ENCODE measurements at regions not wholly inside any gene's neighbourhood (a gene's known extent, or its start where the extent isn't known, plus 50 kb on each side); places are given as distances from the start of the nearest gene placed in this dataset.

- Mint-ChIP-seq H3K27me3 (ENCODE audit: insufficient read depth, low read depth, poor library complexity) (no peaks in the 10 kb centered on the region), H3K4me1 (no peaks in the 10 kb centered on the region), H3K36me3 (ENCODE audit: low read depth) (no peaks in the 10 kb centered on the region), H3K27ac (no peak overlapping the region), H3K4me3 (no peak overlapping the region), H3K9me3 (no peaks in the 10 kb centered on the region)
- TF ChIP-seq CREB1 (CRISPR knock-in tag; IDR thresholded peaks at IDR 0.05; ENCODE audit: low read depth) = no peak
- no peak for TF ChIP-seq REST (IDR thresholded peaks at IDR 0.05; ENCODE audit: unreplicated experiment)
- Histone ChIP-seq H3K79me2 (replicated peaks; ENCODE audit: insufficient read depth) (no peaks in the 10 kb centered on the region; the same call in 1 of the 2 replicates), H3K27ac (ENCODE audit: low read depth) (no peak overlapping the region), H3K4me2 (no peak overlapping the region), H3K27me3 (ENCODE audit: insufficient read depth) (no peaks in the 10 kb centered on the region), H3F3A (replicated peaks; ENCODE audit: low read depth) (no peaks in the 10 kb centered on the region), H3K36me3 (ENCODE audit: insufficient read depth) (no peaks in the 10 kb centered on the region), H4K20me1 (replicated peaks; ENCODE audit: insufficient read depth) (peaks cover 4% of the 10 kb centered on the region; the same call in 1 of the 2 replicates), H2AFZ (no peak overlapping the region), H3K4me3 (no peak overlapping the region), H3K9me2 (ENCODE audit: insufficient read depth) (no peaks in the 10 kb centered on the region), H3K4me1 (ENCODE audit: insufficient read depth) (no peaks in the 10 kb centered on the region)
- no peak for DNase-seq (ENCODE audit: low spot score)
- ATAC-seq = no peak
These were observed 173.9 kb upstream of the GRIP1 start for GRCh38 chr12:66852765-66853164.

- Histone ChIP-seq H3K79me2 (replicated peaks; ENCODE audit: insufficient read depth) (no peaks in the 10 kb centered on the region; the same call in 1 of the 2 replicates), H3K4me2 (no peak overlapping the region), H4K20me1 (replicated peaks; ENCODE audit: insufficient read depth) (no peaks in the 10 kb centered on the region), H3K9me2 (ENCODE audit: insufficient read depth) (no peaks in the 10 kb centered on the region), H3K27ac (ENCODE audit: low read depth) (no peak overlapping the region), H3K27me3 (ENCODE audit: insufficient read depth) (no peaks in the 10 kb centered on the region), H3K4me3 (no peak overlapping the region), H2AFZ (no peak overlapping the region), H3F3A (replicated peaks; ENCODE audit: low read depth) (no peaks in the 10 kb centered on the region), H3K36me3 (ENCODE audit: insufficient read depth) (no peaks in the 10 kb centered on the region), H3K4me1 (ENCODE audit: insufficient read depth) (no peaks in the 10 kb centered on the region)
- Mint-ChIP-seq H3K9me3 (no peaks in the 10 kb centered on the region), H3K4me1 (peaks cover 2% of the 10 kb centered on the region; the same call in 1 of the 3 replicates), H3K4me3 (no peak overlapping the region), H3K27ac (no peak overlapping the region), H3K36me3 (ENCODE audit: low read depth) (no peaks in the 10 kb centered on the region), H3K27me3 (ENCODE audit: insufficient read depth, low read depth, poor library complexity) (no peaks in the 10 kb centered on the region)
- TF ChIP-seq ETS1 (IDR thresholded peaks at IDR 0.05) (no peak), REST (IDR thresholded peaks at IDR 0.05; ENCODE audit: unreplicated experiment) (no peak), CTCF (conservative IDR thresholded peaks at IDR 0.05; ENCODE audit: low read depth in 2 of 2) (no peak)
- ATAC-seq = no peak
- no peak for DNase-seq (ENCODE audit: low spot score)
These were observed 181.0 kb upstream of the GRIP1 start for GRCh38 chr12:66859751-66860440.
